Esophagus squamous epithelium (tissue), 5 donors: ENCODE measurements at regions not wholly inside any gene's neighbourhood (a gene's known extent, or its start where the extent isn't known, plus 50 kb on each side); places are given as distances from the start of the nearest gene placed in this dataset.

Experiments used
- DNase-seq: peaks from one replicate; lab custom pipeline; 2025; lab: John Stamatoyannopoulos, UW
- H3K27ac ChIP-seq, 4 donors: fragments of 200-600 bp; sonication (generic); one replicate each; pipeline ENCODE4 v1.5.1; 2016 to 2019; ENCODE audit warnings: mild to moderate bottlenecking in 1 of 4
- H3K27me3 ChIP-seq, 4 donors: fragments of 200-600 bp; sonication (generic); 1 replicate in 3 of 4; 2 replicates in 1 of 4; pipeline versions ENCODE4 v1.5.1 to v1.6.0; 2017 to 2021; ENCODE audit warnings: antibody characterized with exemption in 1 of 4
- H3K36me3 ChIP-seq, 3 donors: fragments of 200-600 bp; sonication (generic); one replicate each; pipeline ENCODE4 v1.5.1; 2016 to 2019
- H3K4me1 ChIP-seq, 3 donors: fragments of 200-600 bp; sonication (generic); one replicate each; pipeline ENCODE4 v1.5.1; 2017 to 2019
- H3K4me3 ChIP-seq, 4 donors: fragments of 200-600 bp; sonication (generic); 1 replicate in 3 of 4; 2 replicates in 1 of 4; pipeline ENCODE4 v1.5.1; 2016 to 2019; ENCODE audit warnings: mild to moderate bottlenecking in 2 of 4, moderate library complexity in 1 of 4
- H3K9me3 ChIP-seq, 3 donors: fragments of 200-600 bp; sonication (generic); one replicate each; pipeline ENCODE4 v1.5.1; 2016 to 2019
- POLR2A ChIP-seq, 4 donors: fragments of 450-650 bp; IDR thresholded peaks; one replicate each; pipeline ENCODE4 v1.6.1; 2017; ENCODE audit warnings: antibody characterized with exemption in 4 of 4, mild to moderate bottlenecking in 4 of 4, moderate library complexity in 3 of 4
- WGBS, 2 donors: methylation state at CpG; one replicate each; pipeline ENCODE4 v1.1.5; 2018; 5-methylcytosine and 5-hydroxymethylcytosine counted together
- intact Hi-C: fragments of 100-400 bp; cut with DNase I; formaldehyde crosslinking; loops from one replicate; pipeline ENCODE4 v1.15.0; 2022
- TF ChIP-seq, protein P1 (sequence below), 6 experiments: fragments of 450-650 bp in 4 of 6; fragments of 200-600 bp in 2 of 6; sonication (generic) in 2 of 6; IDR thresholded peaks; one replicate each; pipeline ENCODE4 v1.5.1; 2016 to 2019; ENCODE audit warnings: antibody characterized with exemption in 6 of 6, mild to moderate bottlenecking in 4 of 6, moderate library complexity in 4 of 6
- donor health status: DM: yes; HTN: yes; CAD: no.

DNA sequence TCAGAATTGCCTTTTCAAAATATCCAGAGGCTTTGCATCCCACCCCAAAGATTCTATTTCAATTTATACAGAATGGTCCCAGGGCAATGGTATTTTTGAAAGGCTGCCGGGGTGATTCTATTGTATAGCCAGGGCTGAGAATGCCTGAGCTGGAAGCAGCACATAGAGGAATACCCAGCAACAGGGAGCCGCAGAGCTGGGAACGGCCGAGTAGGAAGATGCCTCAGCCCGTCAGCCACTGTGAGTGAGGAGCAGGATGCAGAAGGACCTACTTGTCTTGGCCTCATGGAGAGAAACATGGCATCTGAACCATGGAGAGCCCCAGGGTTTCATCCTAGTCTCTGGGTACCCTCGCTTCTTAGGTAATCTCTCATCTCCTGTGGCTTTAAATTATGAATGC lies 170.8 kb upstream of the FHL2 start:
- H3K4me1 ChIP-seq: peaks cover 9 to 32% (median 12%) of the 10 kb centered on the region in 3 donors
- TF ChIP-seq, protein P1, sequence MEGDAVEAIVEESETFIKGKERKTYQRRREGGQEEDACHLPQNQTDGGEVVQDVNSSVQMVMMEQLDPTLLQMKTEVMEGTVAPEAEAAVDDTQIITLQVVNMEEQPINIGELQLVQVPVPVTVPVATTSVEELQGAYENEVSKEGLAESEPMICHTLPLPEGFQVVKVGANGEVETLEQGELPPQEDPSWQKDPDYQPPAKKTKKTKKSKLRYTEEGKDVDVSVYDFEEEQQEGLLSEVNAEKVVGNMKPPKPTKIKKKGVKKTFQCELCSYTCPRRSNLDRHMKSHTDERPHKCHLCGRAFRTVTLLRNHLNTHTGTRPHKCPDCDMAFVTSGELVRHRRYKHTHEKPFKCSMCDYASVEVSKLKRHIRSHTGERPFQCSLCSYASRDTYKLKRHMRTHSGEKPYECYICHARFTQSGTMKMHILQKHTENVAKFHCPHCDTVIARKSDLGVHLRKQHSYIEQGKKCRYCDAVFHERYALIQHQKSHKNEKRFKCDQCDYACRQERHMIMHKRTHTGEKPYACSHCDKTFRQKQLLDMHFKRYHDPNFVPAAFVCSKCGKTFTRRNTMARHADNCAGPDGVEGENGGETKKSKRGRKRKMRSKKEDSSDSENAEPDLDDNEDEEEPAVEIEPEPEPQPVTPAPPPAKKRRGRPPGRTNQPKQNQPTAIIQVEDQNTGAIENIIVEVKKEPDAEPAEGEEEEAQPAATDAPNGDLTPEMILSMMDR (IDR thresholded peaks at IDR 0.05): no peak
- no peak for TF ChIP-seq POLR2A (IDR thresholded peaks at IDR 0.05)
- H3K9me3 ChIP-seq: no peaks in the 10 kb centered on the region
- no peak overlapping the region for H3K4me3 ChIP-seq
- intact Hi-C loops: no loop called here
- DNase-seq: no peak
- 88 to 89% methylated on average over 5 to 6 of the region's 6 CpGs for WGBS, 2 donors
- no peak overlapping the region for H3K27ac ChIP-seq
- H3K27me3 ChIP-seq: peaks cover 0 to 16% (median 0%) of the 10 kb centered on the region in 4 donors
- H3K36me3 ChIP-seq: no peaks in the 10 kb centered on the region

DNA sequence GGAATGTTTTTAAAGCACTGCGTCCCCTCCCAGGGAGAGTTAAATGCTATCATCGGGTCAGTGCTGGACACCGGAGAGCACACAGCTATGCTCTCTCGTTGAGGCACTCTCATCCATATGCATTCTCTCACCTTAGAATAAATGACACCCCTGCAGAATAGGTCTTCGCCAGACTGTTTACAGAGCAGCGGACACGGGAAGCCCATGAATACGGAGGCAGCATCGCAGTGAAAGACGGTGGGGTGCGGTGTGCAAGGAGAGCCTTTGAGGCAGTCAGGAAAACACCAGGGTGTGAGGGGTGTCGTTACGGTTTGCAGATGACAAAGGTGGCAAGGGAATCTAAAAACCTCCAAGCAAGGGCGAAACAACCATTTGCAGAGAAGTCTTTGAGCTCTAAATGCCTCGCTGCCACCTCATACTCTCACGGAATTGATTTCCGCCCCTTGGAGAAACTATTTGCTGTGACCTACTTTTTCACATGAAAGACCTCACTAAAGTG lies 169.2 kb upstream of the FHL2 start:
- TF ChIP-seq POLR2A (IDR thresholded peaks at IDR 0.05): no peak
- TF ChIP-seq, protein P1 (IDR thresholded peaks at IDR 0.05): no peak
- Histone ChIP-seq H3K27me3 (peaks cover 0 to 16% (median 0%) of the 10 kb centered on the region in 4 donors), H3K27ac (no peak overlapping the region), H3K4me3 (no peak overlapping the region), H3K9me3 (no peaks in the 10 kb centered on the region), H3K36me3 (no peaks in the 10 kb centered on the region), H3K4me1 (peaks cover 0 to 16% (median under 1%) of the 10 kb centered on the region in 3 donors)
- intact Hi-C loops: no loop called here
- no peak for DNase-seq
- 37 to 38% methylated on average over 17 of the region's 17 CpGs for WGBS, 2 donors

DNA sequence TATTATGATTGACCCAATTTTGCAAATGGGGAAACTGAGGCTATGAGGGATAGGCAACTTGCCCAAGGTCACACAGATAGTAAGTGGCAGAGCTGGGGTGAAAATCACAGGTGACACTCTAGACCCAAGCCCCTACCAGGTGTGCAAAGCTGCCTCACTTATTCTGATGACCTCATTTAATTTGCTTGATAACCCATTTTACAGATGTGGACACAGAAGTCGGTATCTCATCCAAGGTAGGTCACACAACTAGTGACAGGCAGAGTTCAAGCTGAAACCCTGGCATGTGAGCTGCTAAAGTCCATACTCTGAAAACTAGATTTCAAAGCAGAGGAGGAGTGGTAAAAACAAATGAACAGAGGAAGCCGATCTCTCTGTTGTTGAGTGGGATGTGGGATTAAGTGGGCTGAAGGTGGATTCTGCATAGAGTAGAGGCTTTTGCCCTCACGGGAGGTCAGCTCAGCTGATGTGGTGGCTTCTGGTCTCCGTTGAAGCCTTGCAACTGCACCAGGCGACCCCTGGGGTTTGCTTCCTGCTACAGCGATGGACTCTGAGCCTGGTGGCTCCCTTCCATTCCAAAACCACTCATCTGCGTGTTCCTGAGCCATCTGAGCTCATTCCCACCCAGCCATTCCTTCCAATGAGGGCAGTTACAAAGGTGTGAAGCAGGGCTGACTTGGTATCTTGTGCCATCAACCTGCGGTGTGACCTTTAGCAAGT lies 164.3 kb upstream of the FHL2 start:
- no peak for TF ChIP-seq POLR2A (IDR thresholded peaks at IDR 0.05)
- TF ChIP-seq, protein P1 (IDR thresholded peaks at IDR 0.05): no peak
- WGBS, 2 donors: 63 to 78% methylated on average over 7 to 8 of the region's 8 CpGs
- H3K36me3 ChIP-seq: no peaks in the 10 kb centered on the region
- peaks cover 0 to 7% (median 0%) of the 10 kb centered on the region in 3 donors for H3K4me1 ChIP-seq
- H3K4me3 ChIP-seq: no peak overlapping the region
- H3K9me3 ChIP-seq: no peaks in the 10 kb centered on the region
- DNase-seq: no peak
- no peak overlapping the region for H3K27ac ChIP-seq
- peaks cover 0 to 13% (median 0%) of the 10 kb centered on the region in 4 donors for H3K27me3 ChIP-seq
- intact Hi-C loops: no loop called here

DNA sequence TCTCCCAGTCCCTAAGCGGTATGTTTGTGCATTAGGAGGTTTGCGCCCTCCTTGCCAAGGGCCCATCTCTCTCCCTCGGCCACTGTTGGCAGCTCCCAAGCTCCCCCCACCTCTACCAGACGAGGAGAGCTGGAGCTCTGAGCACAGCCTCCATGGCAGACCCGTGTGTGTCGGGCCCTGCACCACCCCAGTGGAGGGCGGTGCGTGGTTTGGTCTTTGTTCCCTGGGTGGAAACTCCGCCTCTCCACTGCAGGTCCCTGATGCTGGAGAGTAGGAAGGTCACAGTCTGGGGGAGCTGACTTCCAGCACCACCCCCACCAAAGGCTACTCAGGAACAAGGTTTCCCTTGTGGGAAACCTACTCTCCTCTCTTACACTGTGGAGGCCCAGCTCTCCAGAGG lies 162.6 kb upstream of the FHL2 start:
- WGBS, 2 donors: 83% methylated on average over 8 of the region's 9 CpGs; no CpG with 5 or more reads in 1 of the 2 donors
- intact Hi-C loops: no loop called here
- peaks cover 0 to 18% (median 9%) of the 10 kb centered on the region in 3 donors for H3K4me1 ChIP-seq
- TF ChIP-seq POLR2A (IDR thresholded peaks at IDR 0.05): no peak
- DNase-seq: no peak
- H3K4me3 ChIP-seq: no peak overlapping the region
- no peaks in the 10 kb centered on the region for H3K36me3 ChIP-seq
- no peak overlapping the region for H3K27ac ChIP-seq
- H3K9me3 ChIP-seq: no peaks in the 10 kb centered on the region
- H3K27me3 ChIP-seq: no peaks in the 10 kb centered on the region

DNA sequence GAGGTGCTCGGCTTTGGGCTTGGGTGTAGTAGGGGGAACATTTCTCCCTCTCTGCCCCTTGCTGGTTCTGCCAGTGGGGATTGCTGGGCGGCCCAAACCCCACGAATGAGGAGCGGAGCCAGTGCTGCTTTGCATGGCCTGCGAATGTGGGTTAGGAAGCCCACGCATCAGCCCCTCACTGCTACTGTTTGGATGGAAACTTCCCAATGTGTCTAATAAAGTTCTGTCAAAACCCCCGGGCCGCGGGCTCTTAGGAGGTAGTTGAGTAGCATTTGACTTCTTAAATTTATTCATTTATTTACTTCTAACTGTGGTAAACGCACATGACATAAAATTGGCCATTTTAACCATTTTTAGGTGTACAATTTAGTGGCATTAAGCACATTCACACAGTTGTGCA lies 161.3 kb upstream of the FHL2 start:
- intact Hi-C loops: no loop called here

More for the DNA sequence above, 161.3 kb upstream of the FHL2 start:
- no peaks in the 10 kb centered on the region for H3K9me3 ChIP-seq
- peaks cover 0 to 19% (median 9%) of the 10 kb centered on the region in 3 donors for H3K4me1 ChIP-seq
- DNase-seq: no peak
- H3K27ac ChIP-seq: no peak overlapping the region
- H3K27me3 ChIP-seq: no peaks in the 10 kb centered on the region
- TF ChIP-seq, protein P1 (IDR thresholded peaks at IDR 0.05): no peak
- TF ChIP-seq POLR2A (IDR thresholded peaks at IDR 0.05): no peak
- H3K36me3 ChIP-seq: no peaks in the 10 kb centered on the region
- WGBS, 2 donors: 91 to 95% methylated on average over 6 to 8 of the region's 10 CpGs
- H3K4me3 ChIP-seq: no peak overlapping the region
